ENCODE measurements at regions not wholly inside any gene's neighbourhood (a gene's known extent, or its start where the extent isn't known, plus 50 kb on each side); places are given as distances from the start of the nearest gene placed in this dataset.
"Not testable (repeated sequence)": the region's sequence is repeated elsewhere in the genome, so short reads cannot be mapped to it uniquely, and the experiment has no call there.

- Histone ChIP-seq H3K27ac (ENCODE audit: low read length) (no peak overlapping the region), H3K36me3 (ENCODE audit: control insufficient read depth, insufficient read depth, low read length) (no peaks in the 10 kb centered on the region)
- no peak for DNase-seq
These were observed 448.9 kb upstream of the MEIS1 start for GRCh38 chr2:65985986-65986385.

GRCh38 chr2:65980531-65980930, 454.4 kb upstream of the MEIS1 start:
- Histone ChIP-seq H3K27me3 (ENCODE audit: control insufficient read depth, insufficient read depth, low read length) (no peaks in the 10 kb centered on the region), H3K4me3 (ENCODE audit: low read length) (no peak overlapping the region), H3K4me1 (ENCODE audit: control insufficient read depth, insufficient read depth, low read length) (no peaks in the 10 kb centered on the region), H3K27ac (ENCODE audit: low read length) (no peak overlapping the region), H3K9me3 (replicated peaks; ENCODE audit: control insufficient read depth, low read depth, low read length) (peaks cover 7% of the 10 kb centered on the region), H3K36me3 (ENCODE audit: control insufficient read depth, insufficient read depth, low read length) (no peaks in the 10 kb centered on the region)
- no CpG with 5 or more reads among the region's 1 CpG for WGBS (ENCODE audit: insufficient coverage)
- DNase-seq: no peak

More at GRCh38 chr2:65985986-65986385, 448.9 kb upstream of the MEIS1 start:
- Histone ChIP-seq H3K4me1 (ENCODE audit: control insufficient read depth, insufficient read depth, low read length) (no peaks in the 10 kb centered on the region), H3K9me3 (replicated peaks; ENCODE audit: control insufficient read depth, low read depth, low read length) (no peaks in the 10 kb centered on the region), H3K4me3 (ENCODE audit: low read length) (no peak overlapping the region), H3K27me3 (ENCODE audit: control insufficient read depth, insufficient read depth, low read length) (no peaks in the 10 kb centered on the region)

GRCh38 chr2:65979446-65979845, 455.5 kb upstream of the MEIS1 start:
- 28% methylated on average over 2 of the region's 7 CpGs for WGBS (ENCODE audit: insufficient coverage)
- no peak overlapping the region for H3K4me3 ChIP-seq (ENCODE audit: low read length)
- peaks cover 7% of the 10 kb centered on the region for H3K9me3 ChIP-seq (replicated peaks; ENCODE audit: control insufficient read depth, low read depth, low read length)
- no peak for DNase-seq
- no peaks in the 10 kb centered on the region for H3K27me3 ChIP-seq (ENCODE audit: control insufficient read depth, insufficient read depth, low read length)
- H3K36me3 ChIP-seq (ENCODE audit: control insufficient read depth, insufficient read depth, low read length): no peaks in the 10 kb centered on the region
- no peaks in the 10 kb centered on the region for H3K4me1 ChIP-seq (ENCODE audit: control insufficient read depth, insufficient read depth, low read length)
- no peak overlapping the region for H3K27ac ChIP-seq (ENCODE audit: low read length)

GRCh38 chr2:65974067-65974723, 460.7 kb upstream of the MEIS1 start:
- no peaks in the 10 kb centered on the region for H3K27me3 ChIP-seq (ENCODE audit: control insufficient read depth, insufficient read depth, low read length)
- WGBS (ENCODE audit: insufficient coverage): no CpG with 5 or more reads among the region's 3 CpGs
- H3K4me1 ChIP-seq (ENCODE audit: control insufficient read depth, insufficient read depth, low read length): no peaks in the 10 kb centered on the region
- DNase-seq: no peak
- no peaks in the 10 kb centered on the region for H3K36me3 ChIP-seq (ENCODE audit: control insufficient read depth, insufficient read depth, low read length)
- H3K4me3 ChIP-seq (ENCODE audit: low read length): no peak overlapping the region
- peaks cover 7% of the 10 kb centered on the region for H3K9me3 ChIP-seq (replicated peaks; ENCODE audit: control insufficient read depth, low read depth, low read length)
- no peak overlapping the region for H3K27ac ChIP-seq (ENCODE audit: low read length)

- WGBS (ENCODE audit: insufficient coverage): 57% methylated on average over 1 of the region's 3 CpGs
- DNase-seq: no peak
- Histone ChIP-seq H3K9me3 (replicated peaks; ENCODE audit: control insufficient read depth, low read depth, low read length) (no peaks in the 10 kb centered on the region), H3K4me3 (ENCODE audit: low read length) (no peak overlapping the region), H3K4me1 (ENCODE audit: control insufficient read depth, insufficient read depth, low read length) (no peaks in the 10 kb centered on the region), H3K27me3 (ENCODE audit: control insufficient read depth, insufficient read depth, low read length) (no peaks in the 10 kb centered on the region), H3K36me3 (ENCODE audit: control insufficient read depth, insufficient read depth, low read length) (no peaks in the 10 kb centered on the region), H3K27ac (ENCODE audit: low read length) (no peak overlapping the region)
These were observed 465.8 kb upstream of the MEIS1 start for GRCh38 chr2:65969161-65969560.

GRCh38 chr2:65963303-65963702, 471.6 kb upstream of the MEIS1 start:
- not testable (repeated sequence) for H3K36me3 ChIP-seq (ENCODE audit: control insufficient read depth, insufficient read depth, low read length); H3K9me3 ChIP-seq (replicated peaks; ENCODE audit: control insufficient read depth, low read depth, low read length); H3K4me1 ChIP-seq (ENCODE audit: control insufficient read depth, insufficient read depth, low read length); H3K27ac ChIP-seq (ENCODE audit: low read length); DNase-seq; H3K27me3 ChIP-seq (ENCODE audit: control insufficient read depth, insufficient read depth, low read length); H3K4me3 ChIP-seq (ENCODE audit: low read length)
- no CpG with 5 or more reads among the region's 5 CpGs for WGBS (ENCODE audit: insufficient coverage)

- DNase-seq: peak; percentile 17
- H3K27me3 ChIP-seq (ENCODE audit: control insufficient read depth, insufficient read depth, low read length): no peaks in the 10 kb centered on the region
- no peaks in the 10 kb centered on the region for H3K36me3 ChIP-seq (ENCODE audit: control insufficient read depth, insufficient read depth, low read length)
- 43% methylated on average over 1 of the region's 4 CpGs for WGBS (ENCODE audit: insufficient coverage)
- no peak overlapping the region for H3K27ac ChIP-seq (ENCODE audit: low read length)
- H3K9me3 ChIP-seq (replicated peaks; ENCODE audit: control insufficient read depth, low read depth, low read length): no peaks in the 10 kb centered on the region
- H3K4me1 ChIP-seq (ENCODE audit: control insufficient read depth, insufficient read depth, low read length): no peaks in the 10 kb centered on the region
- no peak overlapping the region for H3K4me3 ChIP-seq (ENCODE audit: low read length)
These were observed 474.0 kb upstream of the MEIS1 start for GRCh38 chr2:65960953-65961352.

GRCh38 chr2:65957886-65958285, 477.0 kb upstream of the MEIS1 start:
- no peak overlapping the region for H3K4me3 ChIP-seq (ENCODE audit: low read length)
- no peaks in the 10 kb centered on the region for H3K36me3 ChIP-seq (ENCODE audit: control insufficient read depth, insufficient read depth, low read length)
- no peak for DNase-seq
- H3K4me1 ChIP-seq (ENCODE audit: control insufficient read depth, insufficient read depth, low read length): no peaks in the 10 kb centered on the region
- no peaks in the 10 kb centered on the region for H3K27me3 ChIP-seq (ENCODE audit: control insufficient read depth, insufficient read depth, low read length)
- no peaks in the 10 kb centered on the region for H3K9me3 ChIP-seq (replicated peaks; ENCODE audit: control insufficient read depth, low read depth, low read length)
- WGBS (ENCODE audit: insufficient coverage): 60% methylated on average over 4 of the region's 5 CpGs
- no peak overlapping the region for H3K27ac ChIP-seq (ENCODE audit: low read length)

GRCh38 chr2:65957454-65957853, 477.5 kb upstream of the MEIS1 start:
- Histone ChIP-seq H3K4me3 (ENCODE audit: low read length) (no peak overlapping the region), H3K4me1 (ENCODE audit: control insufficient read depth, insufficient read depth, low read length) (no peaks in the 10 kb centered on the region), H3K27ac (ENCODE audit: low read length) (no peak overlapping the region), H3K27me3 (ENCODE audit: control insufficient read depth, insufficient read depth, low read length) (no peaks in the 10 kb centered on the region), H3K36me3 (ENCODE audit: control insufficient read depth, insufficient read depth, low read length) (no peaks in the 10 kb centered on the region), H3K9me3 (replicated peaks; ENCODE audit: control insufficient read depth, low read depth, low read length) (no peaks in the 10 kb centered on the region)
- 78% methylated on average over 1 of the region's 2 CpGs for WGBS (ENCODE audit: insufficient coverage)
- DNase-seq: no peak

GRCh38 chr2:65955259-65955658, 479.7 kb upstream of the MEIS1 start:
- Histone ChIP-seq H3K27ac (ENCODE audit: low read length) (no peak overlapping the region), H3K36me3 (ENCODE audit: control insufficient read depth, insufficient read depth, low read length) (no peaks in the 10 kb centered on the region), H3K27me3 (ENCODE audit: control insufficient read depth, insufficient read depth, low read length) (no peaks in the 10 kb centered on the region), H3K4me1 (ENCODE audit: control insufficient read depth, insufficient read depth, low read length) (no peaks in the 10 kb centered on the region), H3K9me3 (replicated peaks; ENCODE audit: control insufficient read depth, low read depth, low read length) (no peaks in the 10 kb centered on the region), H3K4me3 (ENCODE audit: low read length) (no peak overlapping the region)
- no CpG with 5 or more reads among the region's 2 CpGs for WGBS (ENCODE audit: insufficient coverage)
- no peak for DNase-seq

Data from muscle of leg (tissue), 3 donors.